Fibroblast of the conjunctiva (primary cell): ENCODE measurements at regions not wholly inside any gene's neighbourhood (a gene's known extent, or its start where the extent isn't known, plus 50 kb on each side); places are given as distances from the start of the nearest gene placed in this dataset.
"Not testable (repeated sequence)": the region's sequence is repeated elsewhere in the genome, so short reads cannot be mapped to it uniquely, and the experiment has no call there.

ENCODE experiments used
- DNase-seq: peaks from one replicate; pipeline ENCODE4 v3.0.0-alpha.2; 2010; ENCODE audit warnings: low read depth

- not testable (repeated sequence) for DNase-seq
These were observed 492.9 kb upstream of the ARPP21 start for GRCh38 chr3:35146256-35147035.

GRCh38 chr3:35183927-35184675 lies 455.2 kb upstream of the ARPP21 start:
- no peak for DNase-seq

GRCh38 chr3:35184775-35185174 lies 454.6 kb upstream of the ARPP21 start:
- DNase-seq: peak; percentile 57

- no peak for DNase-seq
These were observed 451.4 kb upstream of the ARPP21 start for GRCh38 chr3:35187908-35188307.

- no peak for DNase-seq
These were observed 444.7 kb upstream of the ARPP21 start for GRCh38 chr3:35194666-35195065.

- DNase-seq: no peak
These were observed 440.5 kb upstream of the ARPP21 start for GRCh38 chr3:35198857-35199256.

GRCh38 chr3:35200056-35200455 lies 439.3 kb upstream of the ARPP21 start:
- DNase-seq: peak; percentile 29

- DNase-seq: no peak
These were observed 438.1 kb upstream of the ARPP21 start for GRCh38 chr3:35201211-35201610.

- no peak for DNase-seq
These were observed 423.5 kb upstream of the ARPP21 start for GRCh38 chr3:35215525-35216500.

- no peak for DNase-seq
These were observed 422.6 kb upstream of the ARPP21 start for GRCh38 chr3:35216501-35217266.

- no peak for DNase-seq
These were observed 415.5 kb upstream of the ARPP21 start for GRCh38 chr3:35223632-35224394.

GRCh38 chr3:35224565-35225295 lies 414.6 kb upstream of the ARPP21 start:
- no peak for DNase-seq

- DNase-seq: no peak
These were observed 398.1 kb upstream of the ARPP21 start for GRCh38 chr3:35241236-35241635.

- DNase-seq: no peak
These were observed 384.4 kb upstream of the ARPP21 start for GRCh38 chr3:35254917-35255316.

GRCh38 chr3:35257641-35258040 lies 381.7 kb upstream of the ARPP21 start:
- no peak for DNase-seq

- DNase-seq: no peak
These were observed 376.9 kb upstream of the ARPP21 start for GRCh38 chr3:35262406-35262805.

- no peak for DNase-seq
These were observed 375.8 kb upstream of the ARPP21 start for GRCh38 chr3:35263477-35263876.

GRCh38 chr3:35266065-35266464 lies 373.3 kb upstream of the ARPP21 start:
- DNase-seq: not testable (repeated sequence)

- DNase-seq: no peak
These were observed 363.6 kb upstream of the ARPP21 start for GRCh38 chr3:35275768-35276167.

GRCh38 chr3:35276568-35276967 lies 362.8 kb upstream of the ARPP21 start:
- no peak for DNase-seq
